ENCODE measurements at regions not wholly inside any gene's neighbourhood (a gene's known extent, or its start where the extent isn't known, plus 50 kb on each side); places are given as distances from the start of the nearest gene placed in this dataset.

GRCh38 chr3:56940976-56941375 lies 119.5 kb upstream of the SPATA12 start:
- H4K8ac ChIP-seq (ENCODE audit: extremely low read depth, insufficient read depth, low read length), result no peak overlapping the region
- no peak overlapping the region for H3K56ac ChIP-seq (replicated peaks; ENCODE audit: insufficient read length, low read depth, low read length)
- no peak for DNase-seq (ENCODE audit: low read depth in 1 of 2, low spot score in 2 of 2)
- H3K9ac ChIP-seq (replicated peaks in 1 of 4; ENCODE audit: extremely low read depth in 1 of 4, low read depth in 3 of 4, low read length in 3 of 4), result no peak overlapping the region
- H4K5ac ChIP-seq (ENCODE audit: insufficient read length, low read depth, low read length), result no peak overlapping the region
- H3K4me3 ChIP-seq (ENCODE audit: extremely low read depth in 1 of 4, insufficient read depth in 2 of 4, low read depth in 3 of 4, low read length in 4 of 4), result no peak overlapping the region
- no peak for FAIRE-seq
- H2BK120ac ChIP-seq (replicated peaks; ENCODE audit: low read depth, low read length), result no peak overlapping the region
- H2BK15ac ChIP-seq (ENCODE audit: low read length), result no peak overlapping the region
- H3K23me2 ChIP-seq (ENCODE audit: low read depth, low read length), result no peaks in the 10 kb centered on the region
- no peaks in the 10 kb centered on the region for H4K20me1 ChIP-seq (replicated peaks in 1 of 2; ENCODE audit: control insufficient read depth in 1 of 2, insufficient read depth in 2 of 2, low read length in 2 of 2)
- no peaks in the 10 kb centered on the region for H3K79me1 ChIP-seq (ENCODE audit: low read depth, low read length)
- H3K14ac ChIP-seq (ENCODE audit: insufficient read length), result no peak overlapping the region
- no peak overlapping the region for H2BK12ac ChIP-seq (ENCODE audit: low read depth, low read length)
- POLR2A ChIA-PET (ENCODE audit: partially characterized antibody), result no interaction called here
- H2AK5ac ChIP-seq (ENCODE audit: low read depth, low read length), result no peak overlapping the region
- H2AFZ ChIP-seq (ENCODE audit: low read length), result no peak overlapping the region
- no peaks in the 10 kb centered on the region for H3K36me3 ChIP-seq (ENCODE audit: control insufficient read depth in 2 of 4, insufficient read depth in 4 of 4, low read length in 3 of 4)
- no peaks in the 10 kb centered on the region for H3K27me3 ChIP-seq (replicated peaks in 1 of 4; ENCODE audit: control insufficient read depth in 3 of 4, extremely low read depth in 1 of 4, insufficient read depth in 3 of 4, low read length in 3 of 4)
- no peak overlapping the region for H3K23ac ChIP-seq (ENCODE audit: insufficient read length)
- CTCF ChIA-PET (ENCODE audit: partially characterized antibody), result interaction anchor here (0.6 to 1.5 kb wide), 4 partner anchors 25 to 140 kb away, joined by 3 read pairs; partner anchors contain the start of gene ARHGEF3
- no peak overlapping the region for H3K18ac ChIP-seq (ENCODE audit: extremely low read depth, low read length)
- no peak overlapping the region for H3K27ac ChIP-seq (ENCODE audit: low read depth, low read length)
- no peak overlapping the region for H3K4ac ChIP-seq (replicated peaks; ENCODE audit: insufficient read length, low read depth, low read length)
- peaks cover 5 to 6% of the 10 kb centered on the region in 2 experiments for H3K9me3 ChIP-seq (ENCODE audit: insufficient read depth in 2 of 2, low read depth in 1 of 2, low read length in 1 of 2)
- TF ChIP-seq BRCA1 (IDR thresholded peaks at IDR 0.05; ENCODE audit: low read depth, low read length) (no peak), CTCF (IDR thresholded peaks at IDR 0.05; ENCODE audit: control extremely low read depth in 1 of 3, insufficient read depth in 1 of 3, low read depth in 1 of 3, low read length in 3 of 3) (no peak), ATF3 (IDR thresholded peaks at IDR 0.05; ENCODE audit: insufficient read depth, low read depth, low read length) (no peak), CTBP2 (IDR thresholded peaks at IDR 0.05; ENCODE audit: borderline replicate concordance, insufficient read depth, insufficient read length, low read length) (no peak), POLR2A (IDR thresholded peaks at IDR 0.05; ENCODE audit: control extremely low read depth in 1 of 2, low read depth in 2 of 2, low read length in 2 of 2) (no peak), CEBPB (IDR thresholded peaks at IDR 0.05; ENCODE audit: low read depth, low read length) (no peak), SP4 (IDR thresholded peaks at IDR 0.05; ENCODE audit: low read length) (no peak), BCL11A (IDR thresholded peaks at IDR 0.05; ENCODE audit: low read depth in 2 of 2, low read length in 2 of 2) (no peak), SP1 (IDR thresholded peaks at IDR 0.05; ENCODE audit: low read depth, low read length) (no peak), RXRA (IDR thresholded peaks at IDR 0.05; ENCODE audit: insufficient read depth, low read depth, low read length) (no peak), HDAC2 (IDR thresholded peaks at IDR 0.05; ENCODE audit: borderline replicate concordance in 1 of 2, low read depth in 2 of 2, low read length in 2 of 2) (no peak)
- H3K79me2 ChIP-seq (ENCODE audit: control insufficient read depth in 1 of 2, insufficient read depth in 2 of 2, low read length in 2 of 2), result no peaks in the 10 kb centered on the region
- no peak overlapping the region for H4K91ac ChIP-seq (replicated peaks; ENCODE audit: insufficient read length, low read length)
- H3K4me1 ChIP-seq (replicated peaks in 1 of 4; ENCODE audit: control insufficient read depth in 3 of 4, insufficient read depth in 4 of 4, low read length in 3 of 4), result no peaks in the 10 kb centered on the region
- H2BK5ac ChIP-seq (ENCODE audit: low read depth, low read length), result no peak overlapping the region
- WGBS, 2 experiments (ENCODE audit: extremely low coverage in 1 of 2, insufficient coverage in 1 of 2, insufficient read length in 1 of 2, insufficient replicate concordance in 2 of 2, low coverage in 1 of 2, low lambda C conversion rate in 2 of 2, missing lambda C conversion rate in 1 of 2), result 94% methylated on average over 3 of the region's 4 CpGs; no CpG with 5 or more reads in 1 of the 2 experiments
- H3K4me2 ChIP-seq (ENCODE audit: insufficient read depth in 1 of 2, low read depth in 2 of 2, low read length in 2 of 2), result no peak overlapping the region
- H2BK20ac ChIP-seq (ENCODE audit: low read length), result no peak overlapping the region
